Nephron (organoid): ENCODE measurements at regions not wholly inside any gene's neighbourhood (a gene's known extent, or its start where the extent isn't known, plus 50 kb on each side); places are given as distances from the start of the nearest gene placed in this dataset.

ENCODE experiments used
- H3K27ac Mint-ChIP-seq, 3 experiments: 2 replicates each; pipeline ENCODE4 v1.8.0; 2020; ENCODE audit warnings: mixed read lengths in 3 of 3, mild to moderate bottlenecking in 2 of 3, moderate library complexity in 1 of 3
- H3K27me3 Mint-ChIP-seq: 2 replicates; pipeline ENCODE4 v1.8.0; 2021; ENCODE audit warnings: low read depth, mild to moderate bottlenecking, moderate library complexity, mixed read lengths
- H3K36me3 Mint-ChIP-seq: 2 replicates; pipeline ENCODE4 v1.8.0; 2020; ENCODE audit warnings: low read depth, mixed read lengths
- H3K4me1 Mint-ChIP-seq: 2 replicates; pipeline ENCODE4 v1.8.0; 2020; ENCODE audit warnings: mixed read lengths
- H3K4me3 Mint-ChIP-seq, 3 experiments: 2 replicates each; pipeline ENCODE4 v1.8.0; 2020; ENCODE audit warnings: mild to moderate bottlenecking in 3 of 3, mixed read lengths in 3 of 3, moderate library complexity in 2 of 3
- H3K9me3 Mint-ChIP-seq: 2 replicates; pipeline ENCODE4 v1.8.0; 2020; ENCODE audit warnings: mixed read lengths
- TF ChIP-seq, protein P1 (sequence below), 3 experiments: fragments of 200-600 bp; sonication (generic); IDR thresholded peaks; one replicate each; pipeline ENCODE4 v1.5.0; 2021; ENCODE audit warnings: antibody characterized with exemption in 3 of 3; ENCODE audit not compliant: unreplicated experiment in 3 of 3

- Mint-ChIP-seq H3K27me3 (no peaks in the 10 kb centered on the region), H3K27ac (peak overlapping the region in 1 of 3 experiments; percentile 40), H3K9me3 (no peaks in the 10 kb centered on the region), H3K36me3 (no peaks in the 10 kb centered on the region), H3K4me1 (peaks cover 11% of the 10 kb centered on the region), H3K4me3 (no peak overlapping the region)
- TF ChIP-seq, protein P1, sequence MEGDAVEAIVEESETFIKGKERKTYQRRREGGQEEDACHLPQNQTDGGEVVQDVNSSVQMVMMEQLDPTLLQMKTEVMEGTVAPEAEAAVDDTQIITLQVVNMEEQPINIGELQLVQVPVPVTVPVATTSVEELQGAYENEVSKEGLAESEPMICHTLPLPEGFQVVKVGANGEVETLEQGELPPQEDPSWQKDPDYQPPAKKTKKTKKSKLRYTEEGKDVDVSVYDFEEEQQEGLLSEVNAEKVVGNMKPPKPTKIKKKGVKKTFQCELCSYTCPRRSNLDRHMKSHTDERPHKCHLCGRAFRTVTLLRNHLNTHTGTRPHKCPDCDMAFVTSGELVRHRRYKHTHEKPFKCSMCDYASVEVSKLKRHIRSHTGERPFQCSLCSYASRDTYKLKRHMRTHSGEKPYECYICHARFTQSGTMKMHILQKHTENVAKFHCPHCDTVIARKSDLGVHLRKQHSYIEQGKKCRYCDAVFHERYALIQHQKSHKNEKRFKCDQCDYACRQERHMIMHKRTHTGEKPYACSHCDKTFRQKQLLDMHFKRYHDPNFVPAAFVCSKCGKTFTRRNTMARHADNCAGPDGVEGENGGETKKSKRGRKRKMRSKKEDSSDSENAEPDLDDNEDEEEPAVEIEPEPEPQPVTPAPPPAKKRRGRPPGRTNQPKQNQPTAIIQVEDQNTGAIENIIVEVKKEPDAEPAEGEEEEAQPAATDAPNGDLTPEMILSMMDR (IDR thresholded peaks at IDR 0.05; ENCODE audit: unreplicated experiment in 3 of 3): no peak
Measured at GRCh38 chr2:83081826-83082690, 1377.0 kb downstream of the SUCLG1 start.

DNA sequence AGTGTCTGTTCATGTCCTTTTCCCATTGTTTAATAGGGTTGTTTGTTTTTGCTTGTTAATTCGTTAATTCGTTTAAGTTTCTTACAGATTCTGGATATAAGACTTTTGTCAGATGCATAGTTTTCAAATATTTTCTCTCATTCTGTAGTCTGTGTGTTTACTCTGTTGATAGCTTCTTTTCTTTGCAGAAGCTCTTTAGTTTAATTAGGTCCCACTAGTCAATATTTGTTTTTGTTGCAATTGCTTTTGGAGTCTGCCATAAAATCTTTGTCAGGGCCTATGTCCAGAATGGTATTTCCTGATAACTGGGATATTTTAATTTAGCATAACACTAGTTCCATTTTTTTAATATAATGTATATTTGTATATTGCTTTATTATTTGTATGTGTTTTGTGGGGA, 1380.1 kb downstream of the SUCLG1 start:
- Mint-ChIP-seq H3K4me3 (no peak overlapping the region), H3K36me3 (no peaks in the 10 kb centered on the region), H3K4me1 (peaks cover 11% of the 10 kb centered on the region), H3K9me3 (no peaks in the 10 kb centered on the region), H3K27me3 (no peaks in the 10 kb centered on the region), H3K27ac (no peak overlapping the region)
- TF ChIP-seq, protein P1 (IDR thresholded peaks at IDR 0.05; ENCODE audit: unreplicated experiment in 3 of 3): no peak

DNA sequence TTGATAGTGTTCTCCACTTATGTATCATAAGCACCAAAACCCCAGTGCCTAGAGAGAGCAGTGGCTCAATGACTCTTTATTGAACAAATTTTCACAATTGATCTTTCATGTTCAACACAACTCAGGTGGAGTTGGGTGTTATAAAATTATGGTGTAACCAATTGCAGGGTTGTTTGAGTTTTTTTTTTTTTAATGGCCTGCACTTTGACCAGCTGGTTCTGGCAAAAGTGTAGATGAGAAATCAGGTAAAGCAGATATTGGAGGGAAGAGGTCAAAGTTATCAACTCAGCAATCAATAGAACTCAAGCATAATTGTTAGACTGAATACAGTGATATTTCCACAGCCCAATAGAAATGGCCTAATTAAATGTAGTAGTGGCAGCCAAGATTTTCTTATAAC, 1386.3 kb downstream of the SUCLG1 start:
- Mint-ChIP-seq H3K27me3 (no peaks in the 10 kb centered on the region), H3K27ac (no peak overlapping the region), H3K9me3 (no peaks in the 10 kb centered on the region), H3K36me3 (no peaks in the 10 kb centered on the region), H3K4me1 (peaks cover 4% of the 10 kb centered on the region), H3K4me3 (no peak overlapping the region)
- TF ChIP-seq, protein P1 (IDR thresholded peaks at IDR 0.05; ENCODE audit: unreplicated experiment in 3 of 3): no peak

GRCh38 chr2:83071914-83072313, 1387.2 kb downstream of the SUCLG1 start:
- TF ChIP-seq, protein P1 (IDR thresholded peaks at IDR 0.05; ENCODE audit: unreplicated experiment in 3 of 3): no peak
- Mint-ChIP-seq H3K36me3 (no peaks in the 10 kb centered on the region), H3K27ac (no peak overlapping the region), H3K9me3 (no peaks in the 10 kb centered on the region), H3K4me1 (peaks cover 4% of the 10 kb centered on the region), H3K4me3 (no peak overlapping the region), H3K27me3 (no peaks in the 10 kb centered on the region)

- no peaks in the 10 kb centered on the region for H3K36me3 Mint-ChIP-seq
- TF ChIP-seq, protein P1 (IDR thresholded peaks at IDR 0.05; ENCODE audit: unreplicated experiment in 3 of 3): no peak
- no peaks in the 10 kb centered on the region for H3K9me3 Mint-ChIP-seq
- H3K4me3 Mint-ChIP-seq: no peak overlapping the region
- no peaks in the 10 kb centered on the region for H3K27me3 Mint-ChIP-seq
- peaks cover 4% of the 10 kb centered on the region for H3K4me1 Mint-ChIP-seq
- H3K27ac Mint-ChIP-seq: peak overlapping the region in 1 of 3 experiments; percentile 15
Measured at GRCh38 chr2:83071352-83071751, 1387.7 kb downstream of the SUCLG1 start.

DNA sequence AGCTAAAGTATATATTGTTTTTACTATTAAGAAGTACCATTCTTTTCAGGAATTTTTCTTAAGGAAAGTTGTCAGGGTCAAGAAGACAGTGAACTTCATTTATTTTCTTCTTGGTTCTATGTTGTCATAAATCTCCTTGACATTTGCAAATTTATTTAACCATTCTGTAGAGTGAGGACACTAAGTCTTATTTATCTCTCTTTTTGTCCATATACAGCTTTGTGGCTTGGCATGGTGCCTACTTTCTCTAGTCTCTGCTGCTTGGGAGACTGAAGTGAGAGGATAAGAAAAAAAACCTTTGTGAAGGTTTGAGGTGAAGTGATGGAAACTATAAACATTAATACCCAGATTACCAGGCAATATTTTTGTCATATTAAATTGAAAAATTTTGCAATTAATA, 1389.4 kb downstream of the SUCLG1 start:
- no peak overlapping the region for H3K4me3 Mint-ChIP-seq
- TF ChIP-seq, protein P1 (IDR thresholded peaks at IDR 0.05; ENCODE audit: unreplicated experiment in 3 of 3): no peak
- no peaks in the 10 kb centered on the region for H3K36me3 Mint-ChIP-seq
- no peak overlapping the region for H3K27ac Mint-ChIP-seq
- no peaks in the 10 kb centered on the region for H3K27me3 Mint-ChIP-seq
- no peaks in the 10 kb centered on the region for H3K9me3 Mint-ChIP-seq
- H3K4me1 Mint-ChIP-seq: peaks cover 4% of the 10 kb centered on the region
